ENCODE measurements at regions not wholly inside any gene's neighbourhood (a gene's known extent, or its start where the extent isn't known, plus 50 kb on each side); places are given as distances from the start of the nearest gene placed in this dataset.

GRCh38 chr18:8458546-8459215 is 150.6 kb upstream of the RAB12 start:
- no peaks in the 10 kb centered on the region for H3K9me3 ChIP-seq (replicated peaks)
- H3K4me3 ChIP-seq = no peak overlapping the region
- no peaks in the 10 kb centered on the region for H3K4me1 ChIP-seq
- no peaks in the 10 kb centered on the region for H3K36me3 ChIP-seq
- H3K27me3 ChIP-seq = no peaks in the 10 kb centered on the region
- DNase-seq = no peak
- no peak overlapping the region for H3K27ac ChIP-seq

- H3K9me3 ChIP-seq (replicated peaks) = no peaks in the 10 kb centered on the region
- H3K4me1 ChIP-seq = no peaks in the 10 kb centered on the region
- no peaks in the 10 kb centered on the region for H3K27me3 ChIP-seq
- H3K4me3 ChIP-seq = no peak overlapping the region
- no peak overlapping the region for H3K27ac ChIP-seq
- H3K36me3 ChIP-seq = no peaks in the 10 kb centered on the region
- DNase-seq = no peak
These were observed 148.5 kb upstream of the RAB12 start for GRCh38 chr18:8460748-8461147.

- no peaks in the 10 kb centered on the region for H3K36me3 ChIP-seq
- H3K27ac ChIP-seq = no peak overlapping the region
- no peaks in the 10 kb centered on the region for H3K27me3 ChIP-seq
- no peaks in the 10 kb centered on the region for H3K4me1 ChIP-seq
- no peak for DNase-seq
- H3K4me3 ChIP-seq = no peak overlapping the region
- no peaks in the 10 kb centered on the region for H3K9me3 ChIP-seq (replicated peaks)
These were observed 147.7 kb upstream of the RAB12 start for GRCh38 chr18:8461544-8461943.

- H3K36me3 ChIP-seq = no peaks in the 10 kb centered on the region
- no peak for DNase-seq
- H3K27me3 ChIP-seq = no peaks in the 10 kb centered on the region
- no peaks in the 10 kb centered on the region for H3K9me3 ChIP-seq (replicated peaks)
- H3K4me1 ChIP-seq = no peaks in the 10 kb centered on the region
- H3K27ac ChIP-seq = no peak overlapping the region
- no peak overlapping the region for H3K4me3 ChIP-seq
These were observed 146.5 kb upstream of the RAB12 start for GRCh38 chr18:8462651-8463185.

- Histone ChIP-seq H3K27ac (no peak overlapping the region), H3K4me3 (no peak overlapping the region), H3K4me1 (peaks cover under 1% of the 10 kb centered on the region; the same call in 1 of the 2 replicates), H3K9me3 (replicated peaks) (no peaks in the 10 kb centered on the region), H3K27me3 (no peaks in the 10 kb centered on the region), H3K36me3 (no peaks in the 10 kb centered on the region)
- DNase-seq = no peak
These were observed 145.4 kb upstream of the RAB12 start for GRCh38 chr18:8463791-8464190.

GRCh38 chr18:8468191-8468590 is 141.0 kb upstream of the RAB12 start:
- Histone ChIP-seq H3K9me3 (replicated peaks) (no peaks in the 10 kb centered on the region), H3K4me1 (peaks cover 22% of the 10 kb centered on the region), H3K27ac (no peak overlapping the region), H3K36me3 (no peaks in the 10 kb centered on the region), H3K27me3 (no peaks in the 10 kb centered on the region), H3K4me3 (no peak overlapping the region)
- DNase-seq = no peak

GRCh38 chr18:8468921-8469335 is 140.3 kb upstream of the RAB12 start:
- peak; percentile 38 to 51 for DNase-seq
- Histone ChIP-seq H3K4me1 (peaks cover 22% of the 10 kb centered on the region), H3K36me3 (no peaks in the 10 kb centered on the region), H3K9me3 (replicated peaks) (no peaks in the 10 kb centered on the region), H3K4me3 (no peak overlapping the region), H3K27ac (peak overlapping the region; percentile 23; the same call in 1 of the 2 replicates), H3K27me3 (no peaks in the 10 kb centered on the region)

GRCh38 chr18:8469544-8470130 is 139.6 kb upstream of the RAB12 start:
- peak overlapping the region; percentile 90; the same call in 1 of the 2 replicates for H3K27ac ChIP-seq
- H3K27me3 ChIP-seq = no peaks in the 10 kb centered on the region
- H3K9me3 ChIP-seq (replicated peaks) = no peaks in the 10 kb centered on the region
- H3K4me3 ChIP-seq = no peak overlapping the region
- no peaks in the 10 kb centered on the region for H3K36me3 ChIP-seq
- DNase-seq = no peak
- peaks cover 22% of the 10 kb centered on the region for H3K4me1 ChIP-seq

- peak; percentile 85 to 89 for DNase-seq
- Histone ChIP-seq H3K36me3 (no peaks in the 10 kb centered on the region), H3K4me1 (peaks cover 22% of the 10 kb centered on the region), H3K27ac (peak overlapping the region; percentile 90), H3K4me3 (no peak overlapping the region), H3K27me3 (no peaks in the 10 kb centered on the region), H3K9me3 (replicated peaks) (no peaks in the 10 kb centered on the region)
These were observed 137.9 kb upstream of the RAB12 start for GRCh38 chr18:8471372-8471771.

GRCh38 chr18:8474661-8475060 is 134.6 kb upstream of the RAB12 start:
- Histone ChIP-seq H3K27ac (no peak overlapping the region), H3K9me3 (replicated peaks) (no peaks in the 10 kb centered on the region), H3K27me3 (no peaks in the 10 kb centered on the region), H3K36me3 (no peaks in the 10 kb centered on the region), H3K4me1 (peaks cover 14% of the 10 kb centered on the region), H3K4me3 (no peak overlapping the region)
- DNase-seq = no peak

GRCh38 chr18:8477615-8478014 is 131.6 kb upstream of the RAB12 start:
- H3K9me3 ChIP-seq (replicated peaks) = no peaks in the 10 kb centered on the region
- no peaks in the 10 kb centered on the region for H3K27me3 ChIP-seq
- no peaks in the 10 kb centered on the region for H3K36me3 ChIP-seq
- H3K4me1 ChIP-seq = no peaks in the 10 kb centered on the region
- no peak for DNase-seq
- no peak overlapping the region for H3K4me3 ChIP-seq
- no peak overlapping the region for H3K27ac ChIP-seq

GRCh38 chr18:8478166-8478967 is 130.9 kb upstream of the RAB12 start:
- DNase-seq = peak; percentile 54 to 60
- no peaks in the 10 kb centered on the region for H3K4me1 ChIP-seq
- H3K4me3 ChIP-seq = no peak overlapping the region
- no peaks in the 10 kb centered on the region for H3K9me3 ChIP-seq (replicated peaks)
- no peaks in the 10 kb centered on the region for H3K36me3 ChIP-seq
- H3K27me3 ChIP-seq = no peaks in the 10 kb centered on the region
- H3K27ac ChIP-seq = no peak overlapping the region

GRCh38 chr18:8478968-8479370 is 130.3 kb upstream of the RAB12 start:
- Histone ChIP-seq H3K27me3 (no peaks in the 10 kb centered on the region), H3K9me3 (replicated peaks) (no peaks in the 10 kb centered on the region), H3K27ac (no peak overlapping the region), H3K4me1 (no peaks in the 10 kb centered on the region), H3K4me3 (no peak overlapping the region), H3K36me3 (no peaks in the 10 kb centered on the region)
- no peak for DNase-seq

GRCh38 chr18:8479789-8480188 is 129.4 kb upstream of the RAB12 start:
- Histone ChIP-seq H3K27ac (no peak overlapping the region), H3K9me3 (replicated peaks) (no peaks in the 10 kb centered on the region), H3K4me1 (no peaks in the 10 kb centered on the region), H3K4me3 (no peak overlapping the region), H3K36me3 (no peaks in the 10 kb centered on the region), H3K27me3 (no peaks in the 10 kb centered on the region)
- DNase-seq = no peak

Data from SJCRH30 (cell line).